Upper lobe of left lung (tissue), 4 donors: ENCODE measurements at regions not wholly inside any gene's neighbourhood (a gene's known extent, or its start where the extent isn't known, plus 50 kb on each side); places are given as distances from the start of the nearest gene placed in this dataset.

Experiments used
- EP300 ChIP-seq, 4 donors: sonication (generic); formaldehyde crosslinking; IDR thresholded peaks; one replicate each; pipeline ENCODE4 v1.5.1; 2017; ENCODE audit warnings: antibody characterized with exemption in 4 of 4, control low read depth in 2 of 4
- POLR2A ChIP-seq, 4 donors: fragments of 450-650 bp; IDR thresholded peaks; one replicate each; pipeline ENCODE4 v1.5.1; 2016 to 2017; ENCODE audit warnings: antibody characterized with exemption in 4 of 4, mild to moderate bottlenecking in 2 of 4
- POLR2AphosphoS5 ChIP-seq, 2 donors: sonication (generic); formaldehyde crosslinking; IDR thresholded peaks; one replicate each; pipeline ENCODE4 v1.5.1; 2017; ENCODE audit warnings: antibody characterized with exemption in 2 of 2
- TF ChIP-seq, protein P1 (sequence below), 6 experiments: fragments of 450-650 bp in 4 of 6; fragments of 200-600 bp in 2 of 6; sonication (generic) in 2 of 6; IDR thresholded peaks; one replicate each; pipeline ENCODE4 v1.5.1; 2016 to 2019; ENCODE audit warnings: antibody characterized with exemption in 6 of 6

DNA sequence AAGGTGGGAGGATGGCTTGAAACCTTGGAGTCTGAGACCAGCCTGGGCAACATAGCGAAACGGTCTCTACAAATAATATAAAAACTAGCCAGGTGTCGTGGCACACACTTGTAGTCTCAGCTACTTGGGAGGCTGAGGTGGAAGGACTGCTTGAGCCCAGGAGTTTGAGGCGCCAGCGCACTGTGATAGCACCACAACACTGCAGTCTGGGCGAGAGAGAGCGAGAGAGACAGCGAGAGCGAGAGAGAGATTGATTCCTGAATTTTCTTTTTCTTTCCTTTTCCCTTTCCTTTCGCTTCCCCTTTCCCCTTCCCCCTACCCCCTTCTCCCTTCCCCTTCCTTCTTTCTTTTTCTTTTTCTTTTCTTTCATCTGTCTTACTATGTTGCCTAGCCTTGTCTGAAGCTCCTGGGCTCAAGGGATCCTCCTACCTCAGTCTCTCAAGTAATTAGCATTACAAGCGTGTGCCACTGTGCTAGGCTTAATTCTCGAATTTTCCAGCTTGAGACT is 162.4 kb upstream of the ZBED5 start:
- TF ChIP-seq, protein P1, sequence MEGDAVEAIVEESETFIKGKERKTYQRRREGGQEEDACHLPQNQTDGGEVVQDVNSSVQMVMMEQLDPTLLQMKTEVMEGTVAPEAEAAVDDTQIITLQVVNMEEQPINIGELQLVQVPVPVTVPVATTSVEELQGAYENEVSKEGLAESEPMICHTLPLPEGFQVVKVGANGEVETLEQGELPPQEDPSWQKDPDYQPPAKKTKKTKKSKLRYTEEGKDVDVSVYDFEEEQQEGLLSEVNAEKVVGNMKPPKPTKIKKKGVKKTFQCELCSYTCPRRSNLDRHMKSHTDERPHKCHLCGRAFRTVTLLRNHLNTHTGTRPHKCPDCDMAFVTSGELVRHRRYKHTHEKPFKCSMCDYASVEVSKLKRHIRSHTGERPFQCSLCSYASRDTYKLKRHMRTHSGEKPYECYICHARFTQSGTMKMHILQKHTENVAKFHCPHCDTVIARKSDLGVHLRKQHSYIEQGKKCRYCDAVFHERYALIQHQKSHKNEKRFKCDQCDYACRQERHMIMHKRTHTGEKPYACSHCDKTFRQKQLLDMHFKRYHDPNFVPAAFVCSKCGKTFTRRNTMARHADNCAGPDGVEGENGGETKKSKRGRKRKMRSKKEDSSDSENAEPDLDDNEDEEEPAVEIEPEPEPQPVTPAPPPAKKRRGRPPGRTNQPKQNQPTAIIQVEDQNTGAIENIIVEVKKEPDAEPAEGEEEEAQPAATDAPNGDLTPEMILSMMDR (IDR thresholded peaks at IDR 0.05) = no peak
- TF ChIP-seq EP300 (IDR thresholded peaks at IDR 0.05) (no peak), POLR2AphosphoS5 (IDR thresholded peaks at IDR 0.05) (no peak), POLR2A (IDR thresholded peaks at IDR 0.05) (no peak)
